Mesenchymal stem cell (in vitro differentiated cells and primary cell): ENCODE measurements at regions not wholly inside any gene's neighbourhood (a gene's known extent, or its start where the extent isn't known, plus 50 kb on each side); places are given as distances from the start of the nearest gene placed in this dataset.
A peak's percentile ranks its signal among the peaks of the same experiment; 100 is the strongest.

Source experiments
- DNase-seq: peaks from one replicate; pipeline ENCODE4 v3.0.0-alpha.2; 2013
- H2AFZ ChIP-seq: one replicate; pipeline ENCODE4 v1.6.1; 2013; ENCODE audit warnings: low read depth, mild to moderate bottlenecking, control low read depth, inconsistent platforms, low read length, moderate library complexity
- H2AK5ac ChIP-seq: 2 replicates; pipeline ENCODE4 v1.6.1; 2013; ENCODE audit warnings: low read length, moderate library complexity, mild to moderate bottlenecking, inconsistent platforms; ENCODE audit not compliant: severe bottlenecking
- H2BK120ac ChIP-seq: one replicate; pipeline ENCODE4 v1.6.1; 2013; ENCODE audit warnings: low read depth, mild to moderate bottlenecking, inconsistent platforms, low read length, moderate library complexity
- H2BK12ac ChIP-seq, 2 experiments: one replicate each; pipeline ENCODE4 v1.6.1; 2013; ENCODE audit warnings: inconsistent platforms in 2 of 2, low read length in 2 of 2, mild to moderate bottlenecking in 2 of 2, moderate library complexity in 2 of 2, control low read depth in 1 of 2
- H2BK15ac ChIP-seq: one replicate; pipeline ENCODE4 v1.6.1; 2013; ENCODE audit warnings: mild to moderate bottlenecking, low read depth, inconsistent platforms; ENCODE audit not compliant: poor library complexity, severe bottlenecking
- H2BK5ac ChIP-seq: 2 replicates; pipeline ENCODE4 v1.6.1; 2013; ENCODE audit warnings: low read depth, mild to moderate bottlenecking, low read length, control low read depth, inconsistent platforms; ENCODE audit not compliant: poor library complexity, severe bottlenecking
- H3K14ac ChIP-seq, 2 experiments: one replicate each; pipeline ENCODE4 v1.6.1; 2013; ENCODE audit warnings: inconsistent platforms in 2 of 2, low read length in 2 of 2, control low read depth in 1 of 2, mild to moderate bottlenecking in 1 of 2, moderate library complexity in 1 of 2
- H3K18ac ChIP-seq, 2 experiments: one replicate each; pipeline ENCODE4 v1.6.1; 2013; ENCODE audit warnings: inconsistent platforms in 2 of 2, low read length in 2 of 2, control low read depth in 1 of 2, low read depth in 1 of 2, mild to moderate bottlenecking in 1 of 2
- H3K23ac ChIP-seq, 2 experiments: one replicate each; pipeline ENCODE4 v1.6.1; 2013; ENCODE audit warnings: inconsistent platforms in 2 of 2, low read length in 2 of 2, mild to moderate bottlenecking in 2 of 2, moderate library complexity in 2 of 2, control low read depth in 1 of 2
- H3K27ac ChIP-seq: 2 replicates; pipeline ENCODE4 v1.5.1; 2013; ENCODE audit warnings: mild to moderate bottlenecking, moderate library complexity, low read length, control low read depth, inconsistent platforms; ENCODE audit not compliant: poor library complexity, severe bottlenecking
- H3K27me3 ChIP-seq, 2 experiments: 2 replicates each; pipeline versions ENCODE4 v1.6.1 to v1.7.0; 2013; ENCODE audit warnings: low read length in 2 of 2, mild to moderate bottlenecking in 2 of 2, moderate library complexity in 2 of 2, control low read depth in 1 of 2, inconsistent platforms in 1 of 2; ENCODE audit not compliant: control insufficient read depth in 1 of 2, insufficient read depth in 1 of 2
- H3K36me3 ChIP-seq, 2 experiments: 2 replicates each; pipeline versions ENCODE4 v1.6.1 to v1.7.0; 2013; ENCODE audit warnings: low read length in 2 of 2, control low read depth in 1 of 2, inconsistent platforms in 1 of 2, low read depth in 1 of 2, mild to moderate bottlenecking in 1 of 2; ENCODE audit not compliant: insufficient read depth in 2 of 2, control insufficient read depth in 1 of 2
- H3K4ac ChIP-seq, 2 experiments: one replicate each; pipeline ENCODE4 v1.6.1; 2013; ENCODE audit warnings: inconsistent platforms in 2 of 2, low read length in 2 of 2, mild to moderate bottlenecking in 2 of 2, moderate library complexity in 2 of 2, control low read depth in 1 of 2, low read depth in 1 of 2
- H3K4me1 ChIP-seq: 2 replicates; pipeline ENCODE4 v1.6.1; 2013; ENCODE audit warnings: low read depth, low read length, control low read depth; ENCODE audit not compliant: control insufficient read depth, insufficient read depth
- H3K4me2 ChIP-seq: 2 replicates; pipeline ENCODE4 v1.6.1; 2013; ENCODE audit warnings: low read length, mild to moderate bottlenecking, inconsistent platforms; ENCODE audit not compliant: poor library complexity, severe bottlenecking
- H3K4me3 ChIP-seq, 2 experiments: 2 replicates each; pipeline versions ENCODE4 v1.5.1 to v1.7.0; 2013; ENCODE audit warnings: low read length in 2 of 2, mild to moderate bottlenecking in 2 of 2, control low read depth in 1 of 2, low read depth in 1 of 2; ENCODE audit not compliant: insufficient read depth in 1 of 2
- H3K79me1 ChIP-seq: replicated peaks from 2 replicates; pipeline ENCODE4 v1.6.1; 2013; ENCODE audit warnings: mild to moderate bottlenecking, control low read depth, low read length, inconsistent platforms; ENCODE audit not compliant: poor library complexity, severe bottlenecking
- H3K9ac ChIP-seq: 2 replicates; pipeline ENCODE4 v1.7.0; 2013; ENCODE audit warnings: mild to moderate bottlenecking, low read length, moderate library complexity
- H3K9me3 ChIP-seq: 2 replicates; pipeline ENCODE4 v1.7.0; 2013; ENCODE audit warnings: mild to moderate bottlenecking, low read length; ENCODE audit not compliant: control insufficient read depth
- H4K8ac ChIP-seq: one replicate; pipeline ENCODE4 v1.6.1; 2013; ENCODE audit warnings: inconsistent platforms, mild to moderate bottlenecking, low read length, moderate library complexity
- H4K91ac ChIP-seq: one replicate; pipeline ENCODE4 v1.6.1; 2013; ENCODE audit warnings: mild to moderate bottlenecking, low read length, inconsistent platforms
- WGBS: methylation state at CpG from one replicate; pipeline ENCODE4 v1.1.7; 2013; ENCODE audit warnings: mixed read lengths; 5-methylcytosine and 5-hydroxymethylcytosine counted together

- no peak overlapping the region for H2BK15ac ChIP-seq
- H3K36me3 ChIP-seq = no peaks in the 10 kb centered on the region
- H4K8ac ChIP-seq = no peak overlapping the region
- no peaks in the 10 kb centered on the region for H3K9me3 ChIP-seq
- no peak overlapping the region for H3K4ac ChIP-seq
- no peak overlapping the region for H2AFZ ChIP-seq
- H3K27ac ChIP-seq = no peak overlapping the region
- no peak overlapping the region for H2BK12ac ChIP-seq
- no peak overlapping the region for H3K4me2 ChIP-seq
- H3K9ac ChIP-seq = no peak overlapping the region
- H3K4me1 ChIP-seq = no peaks in the 10 kb centered on the region
- H3K4me3 ChIP-seq = no peak overlapping the region
- H3K27me3 ChIP-seq = peaks cover 0 to 52% of the 10 kb centered on the region in 2 experiments
- no peaks in the 10 kb centered on the region for H3K79me1 ChIP-seq
- H2BK120ac ChIP-seq = no peak overlapping the region
- no peak overlapping the region for H4K91ac ChIP-seq
- DNase-seq = no peak
- H3K23ac ChIP-seq = no peak overlapping the region
- WGBS = 64% methylated on average over 2 of the region's 2 CpGs
- H2AK5ac ChIP-seq = no peak overlapping the region
- no peak overlapping the region for H3K14ac ChIP-seq
- H2BK5ac ChIP-seq = no peak overlapping the region
- no peak overlapping the region for H3K18ac ChIP-seq
These were observed 301.8 kb downstream of the TRIB2 start for GRCh38 chr2:13018490-13018889.

DNA sequence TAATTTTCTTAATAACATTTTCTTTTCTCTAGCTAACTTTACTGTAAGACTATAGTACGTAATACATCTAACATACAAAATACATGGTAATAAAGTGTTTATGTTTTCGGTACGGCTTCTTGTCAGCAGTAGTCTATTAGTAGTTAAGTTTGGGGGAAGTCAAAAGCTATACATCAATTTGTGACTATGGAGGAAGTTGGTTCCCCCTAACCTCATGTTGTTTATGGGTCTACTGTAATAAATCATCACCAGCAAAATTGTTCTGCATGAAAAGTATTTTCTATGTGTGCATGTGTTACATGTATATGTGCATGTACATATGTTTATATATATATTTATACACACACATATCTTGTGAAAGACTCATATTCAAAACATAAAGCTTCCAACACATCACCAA, 303.0 kb downstream of the TRIB2 start:
- Histone ChIP-seq H3K23ac (no peak overlapping the region), H2AFZ (no peak overlapping the region), H3K4me1 (no peaks in the 10 kb centered on the region), H2BK120ac (no peak overlapping the region), H3K27me3 (peaks cover 0 to 50% of the 10 kb centered on the region in 2 experiments), H3K36me3 (no peaks in the 10 kb centered on the region), H3K79me1 (no peaks in the 10 kb centered on the region), H3K9ac (no peak overlapping the region), H3K4ac (no peak overlapping the region), H2BK5ac (no peak overlapping the region), H3K9me3 (no peaks in the 10 kb centered on the region), H4K8ac (no peak overlapping the region), H2BK15ac (no peak overlapping the region), H3K4me3 (no peak overlapping the region), H3K18ac (no peak overlapping the region), H3K14ac (no peak overlapping the region), H2AK5ac (no peak overlapping the region), H4K91ac (no peak overlapping the region), H2BK12ac (no peak overlapping the region), H3K27ac (no peak overlapping the region), H3K4me2 (no peak overlapping the region)
- WGBS = 95% methylated on average over 2 of the region's 3 CpGs
- DNase-seq = no peak

GRCh38 chr2:13020469-13020868, 303.7 kb downstream of the TRIB2 start:
- H4K91ac ChIP-seq = no peak overlapping the region
- no peaks in the 10 kb centered on the region for H3K4me1 ChIP-seq
- no peak overlapping the region for H2BK5ac ChIP-seq
- no peak overlapping the region for H4K8ac ChIP-seq
- DNase-seq = no peak
- no peak overlapping the region for H3K23ac ChIP-seq
- no peaks in the 10 kb centered on the region for H3K36me3 ChIP-seq
- H3K18ac ChIP-seq = peak overlapping the region in 1 of 2 experiments; percentile 21
- no peak overlapping the region for H3K27ac ChIP-seq
- H3K27me3 ChIP-seq = peaks cover 0 to 43% of the 10 kb centered on the region in 2 experiments
- no peak overlapping the region for H2AK5ac ChIP-seq
- H2BK120ac ChIP-seq = no peak overlapping the region
- no peak overlapping the region for H2BK15ac ChIP-seq
- no peak overlapping the region for H3K9ac ChIP-seq
- H3K4me3 ChIP-seq = no peak overlapping the region
- H2BK12ac ChIP-seq = no peak overlapping the region
- WGBS = 87% methylated on average over 1 of the region's 3 CpGs
- H2AFZ ChIP-seq = no peak overlapping the region
- H3K79me1 ChIP-seq = no peaks in the 10 kb centered on the region
- no peak overlapping the region for H3K4ac ChIP-seq
- H3K14ac ChIP-seq = no peak overlapping the region
- H3K4me2 ChIP-seq = peak overlapping the region; percentile 13
- H3K9me3 ChIP-seq = no peaks in the 10 kb centered on the region

DNA sequence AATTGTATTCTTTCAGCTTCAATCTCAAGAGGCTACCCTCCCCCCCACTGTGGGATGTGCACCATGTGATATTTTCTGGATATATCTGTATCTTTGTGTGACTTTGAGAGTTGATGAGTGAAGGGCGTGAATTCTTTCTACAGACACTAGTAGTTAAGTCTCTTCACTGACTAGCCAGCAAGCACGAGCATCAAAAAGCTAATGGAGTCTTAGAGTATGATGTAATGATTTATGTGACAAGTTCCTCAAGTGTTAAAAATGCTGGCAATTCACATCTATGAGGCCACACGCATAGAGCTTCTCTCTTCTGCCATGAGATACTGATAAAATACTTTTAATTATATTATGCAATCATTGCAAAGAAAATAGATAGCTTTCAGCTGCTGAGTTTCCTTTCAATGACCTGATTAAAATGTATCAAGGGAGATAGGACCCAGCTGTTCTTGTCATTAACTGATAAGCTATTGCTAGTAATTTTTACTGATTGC, 304.8 kb downstream of the TRIB2 start:
- Histone ChIP-seq H2AFZ (no peak overlapping the region), H2BK5ac (no peak overlapping the region), H4K91ac (no peak overlapping the region), H4K8ac (no peak overlapping the region), H3K14ac (no peak overlapping the region), H3K4me2 (no peak overlapping the region), H3K4me1 (no peaks in the 10 kb centered on the region), H3K9ac (no peak overlapping the region), H2AK5ac (no peak overlapping the region), H3K27me3 (peaks cover 0 to 34% of the 10 kb centered on the region in 2 experiments), H3K4me3 (no peak overlapping the region), H3K23ac (no peak overlapping the region), H2BK120ac (no peak overlapping the region), H3K79me1 (no peaks in the 10 kb centered on the region), H3K4ac (no peak overlapping the region), H3K27ac (no peak overlapping the region), H2BK12ac (no peak overlapping the region), H3K9me3 (no peaks in the 10 kb centered on the region), H3K36me3 (no peaks in the 10 kb centered on the region), H2BK15ac (no peak overlapping the region), H3K18ac (no peak overlapping the region)
- DNase-seq = peak; percentile 39
- 60% methylated on average over 1 of the region's 3 CpGs for WGBS
